ENCODE measurements at regions not wholly inside any gene's neighbourhood (a gene's known extent, or its start where the extent isn't known, plus 50 kb on each side); places are given as distances from the start of the nearest gene placed in this dataset.
A peak's percentile ranks its signal among the peaks of the same experiment; 100 is the strongest.

- no peak overlapping the region for H3K27ac ChIP-seq (ENCODE audit: low read depth, low read length, severe bottlenecking)
- no peaks in the 10 kb centered on the region for H3K9me3 ChIP-seq (ENCODE audit: control insufficient read depth, low read length)
- no peak overlapping the region for H3K4me3 ChIP-seq (ENCODE audit: extremely low read depth, insufficient read depth, low read length, poor library complexity, severe bottlenecking)
- peaks cover 48% of the 10 kb centered on the region for H3K4me1 ChIP-seq (ENCODE audit: control insufficient read depth, insufficient read depth, low read length, poor library complexity, severe bottlenecking)
- peaks cover 21% of the 10 kb centered on the region for H3K36me3 ChIP-seq (ENCODE audit: control insufficient read depth, insufficient read depth, low read length)
- 80 to 90% methylated on average over 8 to 11 of the region's 16 CpGs for WGBS, 2 experiments (ENCODE audit: insufficient coverage in 2 of 2)
These were observed 175.6 kb downstream of the GLI2 start for GRCh38 chr2:120910956-120911951.

GRCh38 chr2:120912101-120912985, 176.7 kb downstream of the GLI2 start:
- Histone ChIP-seq H3K4me1 (ENCODE audit: control insufficient read depth, insufficient read depth, low read length, poor library complexity, severe bottlenecking) (peaks cover 52% of the 10 kb centered on the region), H3K27ac (ENCODE audit: low read depth, low read length, severe bottlenecking) (no peak overlapping the region), H3K4me3 (ENCODE audit: extremely low read depth, insufficient read depth, low read length, poor library complexity, severe bottlenecking) (no peak overlapping the region)

DNA sequence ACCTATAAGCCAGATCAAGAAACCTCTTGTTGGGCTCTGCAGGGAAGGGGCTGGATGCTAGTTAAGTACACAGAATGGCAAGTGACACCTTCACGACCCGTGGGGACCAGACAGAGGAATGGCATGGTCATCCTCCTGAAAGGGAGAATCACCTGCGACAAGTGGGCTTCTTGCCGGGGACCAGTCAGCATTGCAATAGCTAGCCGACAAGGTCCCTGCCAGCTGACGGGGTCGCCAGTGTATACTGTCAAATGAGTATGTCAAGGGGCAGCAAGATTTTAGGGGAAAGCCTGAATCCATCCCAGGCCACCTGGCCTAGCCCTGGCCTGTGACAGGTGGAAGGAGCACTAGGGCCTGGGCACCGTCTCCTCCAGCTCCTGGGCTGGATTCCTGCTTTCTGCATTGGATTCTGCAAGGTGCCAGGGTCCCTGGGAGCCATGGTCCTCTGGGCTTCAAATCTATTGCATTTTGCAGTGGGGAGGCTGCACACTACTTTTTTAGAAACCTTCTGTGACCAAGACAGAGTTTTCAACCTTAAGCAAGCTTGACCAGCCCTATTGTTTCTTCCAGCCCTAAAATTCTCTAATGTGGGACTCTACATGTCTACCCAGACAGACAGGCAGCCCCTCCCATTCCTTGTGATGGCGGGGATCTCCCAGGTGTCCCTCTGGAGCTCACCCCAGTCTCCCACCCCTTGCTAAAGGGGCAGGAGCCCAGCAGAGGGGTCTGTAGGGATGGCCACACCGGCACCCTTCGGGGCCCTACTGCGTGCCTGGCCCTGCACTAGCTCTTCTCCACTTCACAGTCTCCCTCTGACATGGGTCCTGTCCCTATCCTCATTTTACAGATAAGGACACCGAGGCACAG, 178.5 kb downstream of the GLI2 start:
- H3K27ac ChIP-seq (ENCODE audit: low read depth, low read length, severe bottlenecking): peak overlapping the region; percentile 71
- H3K36me3 ChIP-seq (ENCODE audit: control insufficient read depth, insufficient read depth, low read length): peaks cover 11% of the 10 kb centered on the region
- H3K9me3 ChIP-seq (ENCODE audit: control insufficient read depth, low read length): no peaks in the 10 kb centered on the region
- WGBS, 2 experiments (ENCODE audit: insufficient coverage in 2 of 2): 94 to 96% methylated on average over 11 to 13 of the region's 13 CpGs
- no peak overlapping the region for H3K4me3 ChIP-seq (ENCODE audit: extremely low read depth, insufficient read depth, low read length, poor library complexity, severe bottlenecking)
- peaks cover 53% of the 10 kb centered on the region for H3K4me1 ChIP-seq (ENCODE audit: control insufficient read depth, insufficient read depth, low read length, poor library complexity, severe bottlenecking)

More at GRCh38 chr2:120912101-120912985, 176.7 kb downstream of the GLI2 start:
- Histone ChIP-seq H3K9me3 (ENCODE audit: control insufficient read depth, low read length) (no peaks in the 10 kb centered on the region), H3K36me3 (ENCODE audit: control insufficient read depth, insufficient read depth, low read length) (peaks cover 11% of the 10 kb centered on the region)
- WGBS, 2 experiments (ENCODE audit: insufficient coverage in 2 of 2): 91% methylated on average over 21 to 27 of the region's 29 CpGs

- H3K4me1 ChIP-seq (ENCODE audit: control insufficient read depth, insufficient read depth, low read length, poor library complexity, severe bottlenecking): peaks cover 60% of the 10 kb centered on the region
- H3K27ac ChIP-seq (ENCODE audit: low read depth, low read length, severe bottlenecking): peak overlapping the region; percentile 71
- 68 to 72% methylated on average over 11 to 12 of the region's 17 CpGs for WGBS, 2 experiments (ENCODE audit: insufficient coverage in 2 of 2)
- peaks cover 18% of the 10 kb centered on the region for H3K36me3 ChIP-seq (ENCODE audit: control insufficient read depth, insufficient read depth, low read length)
- H3K9me3 ChIP-seq (ENCODE audit: control insufficient read depth, low read length): no peaks in the 10 kb centered on the region
- no peak overlapping the region for H3K4me3 ChIP-seq (ENCODE audit: extremely low read depth, insufficient read depth, low read length, poor library complexity, severe bottlenecking)
These were observed 179.3 kb downstream of the GLI2 start for GRCh38 chr2:120914839-120915521.

DNA sequence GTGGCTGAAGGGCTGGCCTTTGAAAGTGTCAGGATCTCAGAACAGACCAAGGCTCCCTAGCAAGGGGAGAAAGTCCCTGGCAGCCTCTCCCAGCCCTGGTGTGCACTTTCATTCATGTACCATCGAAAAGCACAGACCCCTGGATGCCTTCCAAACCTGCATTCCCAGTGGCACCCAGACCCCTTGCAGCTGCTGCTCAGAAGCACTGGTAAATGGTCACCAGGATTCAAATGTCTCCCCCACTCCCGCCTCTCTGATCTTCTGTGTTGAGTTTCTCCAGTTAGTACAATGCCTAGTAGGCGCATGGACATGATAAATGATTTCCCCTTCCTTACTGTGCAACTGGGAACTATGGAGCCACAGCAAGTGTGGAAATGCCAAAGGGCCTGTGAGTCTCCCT, 180.0 kb downstream of the GLI2 start:
- Histone ChIP-seq H3K36me3 (ENCODE audit: control insufficient read depth, insufficient read depth, low read length) (peaks cover 14% of the 10 kb centered on the region), H3K4me1 (ENCODE audit: control insufficient read depth, insufficient read depth, low read length, poor library complexity, severe bottlenecking) (peaks cover 64% of the 10 kb centered on the region), H3K27ac (ENCODE audit: low read depth, low read length, severe bottlenecking) (peak overlapping the region; percentile 71), H3K4me3 (ENCODE audit: extremely low read depth, insufficient read depth, low read length, poor library complexity, severe bottlenecking) (no peak overlapping the region), H3K9me3 (ENCODE audit: control insufficient read depth, low read length) (no peaks in the 10 kb centered on the region)
- 90 to 100% methylated on average over 3 of the region's 3 CpGs for WGBS, 2 experiments (ENCODE audit: insufficient coverage in 2 of 2)

- WGBS, 2 experiments (ENCODE audit: insufficient coverage in 2 of 2): 88 to 94% methylated on average over 8 to 9 of the region's 9 CpGs
- H3K27ac ChIP-seq (ENCODE audit: low read depth, low read length, severe bottlenecking): no peak overlapping the region
These were observed 180.8 kb downstream of the GLI2 start for GRCh38 chr2:120916446-120916845.

GRCh38 chr2:120917886-120918285, 182.2 kb downstream of the GLI2 start:
- Histone ChIP-seq H3K36me3 (ENCODE audit: control insufficient read depth, insufficient read depth, low read length) (peaks cover 23% of the 10 kb centered on the region), H3K4me3 (ENCODE audit: extremely low read depth, insufficient read depth, low read length, poor library complexity, severe bottlenecking) (no peak overlapping the region), H3K9me3 (ENCODE audit: control insufficient read depth, low read length) (no peaks in the 10 kb centered on the region), H3K4me1 (ENCODE audit: control insufficient read depth, insufficient read depth, low read length, poor library complexity, severe bottlenecking) (peaks cover 46% of the 10 kb centered on the region), H3K27ac (ENCODE audit: low read depth, low read length, severe bottlenecking) (no peak overlapping the region)
- WGBS, 2 experiments (ENCODE audit: insufficient coverage in 2 of 2): 95% methylated on average over 2 of the region's 4 CpGs; no CpG with 5 or more reads in 1 of the 2 experiments

More at GRCh38 chr2:120916446-120916845, 180.8 kb downstream of the GLI2 start:
- Histone ChIP-seq H3K4me3 (ENCODE audit: extremely low read depth, insufficient read depth, low read length, poor library complexity, severe bottlenecking) (no peak overlapping the region), H3K4me1 (ENCODE audit: control insufficient read depth, insufficient read depth, low read length, poor library complexity, severe bottlenecking) (peaks cover 59% of the 10 kb centered on the region), H3K9me3 (ENCODE audit: control insufficient read depth, low read length) (no peaks in the 10 kb centered on the region), H3K36me3 (ENCODE audit: control insufficient read depth, insufficient read depth, low read length) (peaks cover 14% of the 10 kb centered on the region)

GRCh38 chr2:120919216-120919615, 183.5 kb downstream of the GLI2 start:
- Histone ChIP-seq H3K36me3 (ENCODE audit: control insufficient read depth, insufficient read depth, low read length) (peaks cover 33% of the 10 kb centered on the region), H3K9me3 (ENCODE audit: control insufficient read depth, low read length) (no peaks in the 10 kb centered on the region), H3K4me1 (ENCODE audit: control insufficient read depth, insufficient read depth, low read length, poor library complexity, severe bottlenecking) (peaks cover 36% of the 10 kb centered on the region), H3K4me3 (ENCODE audit: extremely low read depth, insufficient read depth, low read length, poor library complexity, severe bottlenecking) (no peak overlapping the region), H3K27ac (ENCODE audit: low read depth, low read length, severe bottlenecking) (no peak overlapping the region)
- 98% methylated on average over 6 to 8 of the region's 8 CpGs for WGBS, 2 experiments (ENCODE audit: insufficient coverage in 2 of 2)

GRCh38 chr2:120919771-120920453, 184.2 kb downstream of the GLI2 start:
- Histone ChIP-seq H3K36me3 (ENCODE audit: control insufficient read depth, insufficient read depth, low read length) (peaks cover 38% of the 10 kb centered on the region), H3K9me3 (ENCODE audit: control insufficient read depth, low read length) (no peaks in the 10 kb centered on the region), H3K4me1 (ENCODE audit: control insufficient read depth, insufficient read depth, low read length, poor library complexity, severe bottlenecking) (peaks cover 32% of the 10 kb centered on the region), H3K27ac (ENCODE audit: low read depth, low read length, severe bottlenecking) (peak overlapping the region; percentile 85), H3K4me3 (ENCODE audit: extremely low read depth, insufficient read depth, low read length, poor library complexity, severe bottlenecking) (no peak overlapping the region)
- WGBS, 2 experiments (ENCODE audit: insufficient coverage in 2 of 2): 89 to 91% methylated on average over 19 of the region's 19 CpGs
